ENCODE measurements at regions not wholly inside any gene's neighbourhood (a gene's known extent, or its start where the extent isn't known, plus 50 kb on each side); places are given as distances from the start of the nearest gene placed in this dataset.

DNA sequence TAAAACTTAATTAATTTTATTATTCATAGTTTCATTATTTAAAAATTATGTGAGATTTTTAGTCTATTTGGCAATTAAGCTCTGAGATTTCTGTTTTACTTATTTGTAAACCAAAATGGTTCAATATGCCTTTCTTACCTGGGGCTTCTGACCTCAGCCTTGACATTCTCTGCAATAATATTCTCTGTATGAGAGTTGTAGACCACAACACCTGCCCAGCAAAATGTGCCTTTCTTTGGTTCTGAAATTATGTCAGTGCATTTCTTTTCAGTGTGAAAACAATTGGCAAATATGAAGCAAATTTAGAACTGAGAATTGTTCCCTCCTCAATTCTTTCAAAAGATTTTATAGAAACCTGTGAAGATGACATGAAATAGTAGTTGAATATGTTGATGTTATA lies 426.4 kb upstream of the FZD8 start:
- Histone ChIP-seq H3K4me3 (no peak overlapping the region), H3K27me3 (no peaks in the 10 kb centered on the region), H3K9me3 (no peaks in the 10 kb centered on the region), H3K36me3 (no peaks in the 10 kb centered on the region), H3K27ac (no peak overlapping the region), H3K4me1 (no peaks in the 10 kb centered on the region)
- no peak for DNase-seq
- no peak for ATAC-seq
- FAIRE-seq: no peak
- TF ChIP-seq CTCF (IDR thresholded peaks at IDR 0.05): no peak
- intact Hi-C loops (cut with DNase I): no loop called here

- DNase-seq: no peak
- no peaks in the 10 kb centered on the region for H3K4me1 ChIP-seq
- no peak for FAIRE-seq
- no peak for TF ChIP-seq CTCF (IDR thresholded peaks at IDR 0.05)
- H3K27ac ChIP-seq: no peak overlapping the region
- H3K27me3 ChIP-seq: no peaks in the 10 kb centered on the region
- intact Hi-C loops (cut with DNase I): no loop called here
- no peaks in the 10 kb centered on the region for H3K36me3 ChIP-seq
- no peak overlapping the region for H3K4me3 ChIP-seq
- no peak for ATAC-seq
- no peaks in the 10 kb centered on the region for H3K9me3 ChIP-seq
- 67 to 80% methylated on average over 2 of the region's 2 CpGs for WGBS, 2 donors
These were observed 425.7 kb upstream of the FZD8 start for GRCh38 chr10:36067748-36068147.

DNA sequence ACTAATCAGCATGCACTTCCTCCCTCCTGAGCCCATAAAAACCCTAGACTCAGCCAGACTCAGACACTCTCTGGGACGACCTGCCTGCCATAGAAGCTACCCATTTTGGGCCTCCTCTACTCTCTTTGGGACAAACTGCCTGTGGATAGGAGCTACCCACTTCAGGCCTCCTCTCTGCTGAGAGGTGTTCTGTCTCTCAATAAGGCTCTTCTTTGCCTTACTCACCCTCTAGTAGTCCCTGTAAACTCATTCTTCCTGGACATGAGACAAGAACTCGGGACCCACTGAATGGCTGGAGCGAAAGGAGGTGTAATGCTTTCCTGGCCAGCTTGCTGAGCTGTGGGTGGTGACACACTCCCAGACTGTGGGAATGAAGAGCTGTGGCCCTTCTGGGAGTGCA lies 424.8 kb upstream of the FZD8 start:
- no peaks in the 10 kb centered on the region for H3K36me3 ChIP-seq
- intact Hi-C loops (cut with DNase I): no loop called here
- H3K4me1 ChIP-seq: no peaks in the 10 kb centered on the region
- 93 to 96% methylated on average over 3 of the region's 3 CpGs for WGBS, 2 donors
- DNase-seq: no peak
- no peak for FAIRE-seq
- no peak for ATAC-seq
- no peak overlapping the region for H3K4me3 ChIP-seq
- H3K27me3 ChIP-seq: no peaks in the 10 kb centered on the region
- H3K27ac ChIP-seq: no peak overlapping the region
- no peaks in the 10 kb centered on the region for H3K9me3 ChIP-seq
- TF ChIP-seq CTCF (IDR thresholded peaks at IDR 0.05): no peak

GRCh38 chr10:36066102-36066501 lies 424.0 kb upstream of the FZD8 start:
- no peak for ATAC-seq
- intact Hi-C loops (cut with DNase I): no loop called here
- 82 to 94% methylated on average over 2 of the region's 2 CpGs for WGBS, 2 donors

GRCh38 chr10:36063396-36063795 lies 421.3 kb upstream of the FZD8 start:
- H3K27ac ChIP-seq: no peak overlapping the region
- 65 to 81% methylated on average over 7 of the region's 7 CpGs for WGBS, 2 donors
- no peak for DNase-seq
- no peaks in the 10 kb centered on the region for H3K27me3 ChIP-seq
- no peak for TF ChIP-seq CTCF (IDR thresholded peaks at IDR 0.05)
- no peaks in the 10 kb centered on the region for H3K4me1 ChIP-seq
- no peaks in the 10 kb centered on the region for H3K9me3 ChIP-seq
- no peak overlapping the region for H3K4me3 ChIP-seq
- no peak for FAIRE-seq
- ATAC-seq: no peak
- H3K36me3 ChIP-seq: no peaks in the 10 kb centered on the region
- intact Hi-C loops (cut with DNase I): no loop called here

More at GRCh38 chr10:36066102-36066501, 424.0 kb upstream of the FZD8 start:
- H3K9me3 ChIP-seq: no peaks in the 10 kb centered on the region
- H3K4me3 ChIP-seq: no peak overlapping the region
- no peak for TF ChIP-seq CTCF (IDR thresholded peaks at IDR 0.05)
- H3K27ac ChIP-seq: no peak overlapping the region
- FAIRE-seq (no peak), DNase-seq (peak in 1 of 6 donors; percentile 41)
- no peaks in the 10 kb centered on the region for H3K4me1 ChIP-seq
- H3K36me3 ChIP-seq: no peaks in the 10 kb centered on the region
- no peaks in the 10 kb centered on the region for H3K27me3 ChIP-seq
